ENCODE measurements at regions not wholly inside any gene's neighbourhood (a gene's known extent, or its start where the extent isn't known, plus 50 kb on each side); places are given as distances from the start of the nearest gene placed in this dataset.

DNA sequence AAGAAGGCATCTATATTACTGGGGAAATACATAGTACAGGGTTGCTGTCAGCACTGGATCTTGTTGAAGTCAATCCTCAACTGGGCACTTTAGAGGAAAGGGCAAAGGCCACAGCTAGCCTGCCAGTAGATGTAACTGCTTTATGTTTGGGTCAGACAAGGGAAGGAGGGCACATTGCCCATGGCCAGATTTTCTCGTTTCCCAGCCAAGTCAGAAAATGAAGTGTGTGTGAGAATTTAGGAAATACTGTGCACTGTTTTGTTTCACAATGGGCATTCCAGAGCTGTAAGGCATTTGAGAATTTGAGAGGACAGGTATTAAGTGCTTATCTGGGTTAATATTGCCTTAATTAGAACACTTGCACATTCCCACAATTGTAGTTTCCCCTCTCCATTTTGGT lies 183.9 kb upstream of the MCHR2 start:
- no peak for TF ChIP-seq YY1 (IDR thresholded peaks at IDR 0.05; ENCODE audit: low read depth, low read length)
- ChIA-PET SMC1A (ENCODE audit: uncharacterized antibody, unreplicated experiment) (interaction anchor here (1.0 to 3.1 kb wide), 4 partner anchors 10 to 431 kb away, joined by 3 to 16 read pairs (median 7); no protein-coding TSS in a partner anchor), CTCF (interaction anchor here (0.5 to 2.1 kb wide), 4 partner anchors 40 to 320 kb away, joined by 3 to 12 read pairs (median 4); no protein-coding TSS in a partner anchor), POLR2A (interaction anchor here (0.6 kb wide), 1 partner anchor 16 kb away, joined by 3 read pairs; no protein-coding TSS in a partner anchor), RAD21 (ENCODE audit: unreplicated experiment) (no interaction called here)
- Histone ChIP-seq H3K36me3 (ENCODE audit: control insufficient read depth in 2 of 2, insufficient read depth in 2 of 2, low read length in 1 of 2) (no peaks in the 10 kb centered on the region), H4K20me1 (ENCODE audit: control insufficient read depth, insufficient read depth) (no peaks in the 10 kb centered on the region), H3K9ac (ENCODE audit: control insufficient read depth, insufficient read depth, low read length) (no peak overlapping the region), H3K9me3 (replicated peaks; ENCODE audit: control insufficient read depth, insufficient read depth, low read length) (no peaks in the 10 kb centered on the region), H3K4me1 (ENCODE audit: control insufficient read depth, insufficient read depth, low read length) (no peaks in the 10 kb centered on the region), H3K79me2 (ENCODE audit: control insufficient read depth, insufficient read depth, low read length) (no peaks in the 10 kb centered on the region), H3K27me3 (replicated peaks in 1 of 2; ENCODE audit: control insufficient read depth in 2 of 2, insufficient read depth in 2 of 2, low read length in 1 of 2) (no peaks in the 10 kb centered on the region), H3K27ac (ENCODE audit: control insufficient read depth, insufficient read depth) (no peak overlapping the region), H3K4me2 (ENCODE audit: control insufficient read depth, insufficient read depth) (no peak overlapping the region), H3K4me3 (no peak overlapping the region), H2AFZ (ENCODE audit: control insufficient read depth, low read depth, low read length) (no peak overlapping the region)
- FAIRE-seq (no peak), DNase-seq (ENCODE audit: low read depth, low spot score) (no peak), ATAC-seq (no peak)
- in situ Hi-C loops (cut with MboI) (no loop called here), intact Hi-C loops (cut with micrococcal nuclease; ENCODE audit: unreplicated experiment) (no loop called here)
- BruUV-seq (replicated peaks): no TSS peak
- 0% methylated on average over 1 of the region's 1 CpG for WGBS (ENCODE audit: insufficient coverage, insufficient replicate concordance, low lambda C conversion rate, missing lambda C conversion rate)

DNA sequence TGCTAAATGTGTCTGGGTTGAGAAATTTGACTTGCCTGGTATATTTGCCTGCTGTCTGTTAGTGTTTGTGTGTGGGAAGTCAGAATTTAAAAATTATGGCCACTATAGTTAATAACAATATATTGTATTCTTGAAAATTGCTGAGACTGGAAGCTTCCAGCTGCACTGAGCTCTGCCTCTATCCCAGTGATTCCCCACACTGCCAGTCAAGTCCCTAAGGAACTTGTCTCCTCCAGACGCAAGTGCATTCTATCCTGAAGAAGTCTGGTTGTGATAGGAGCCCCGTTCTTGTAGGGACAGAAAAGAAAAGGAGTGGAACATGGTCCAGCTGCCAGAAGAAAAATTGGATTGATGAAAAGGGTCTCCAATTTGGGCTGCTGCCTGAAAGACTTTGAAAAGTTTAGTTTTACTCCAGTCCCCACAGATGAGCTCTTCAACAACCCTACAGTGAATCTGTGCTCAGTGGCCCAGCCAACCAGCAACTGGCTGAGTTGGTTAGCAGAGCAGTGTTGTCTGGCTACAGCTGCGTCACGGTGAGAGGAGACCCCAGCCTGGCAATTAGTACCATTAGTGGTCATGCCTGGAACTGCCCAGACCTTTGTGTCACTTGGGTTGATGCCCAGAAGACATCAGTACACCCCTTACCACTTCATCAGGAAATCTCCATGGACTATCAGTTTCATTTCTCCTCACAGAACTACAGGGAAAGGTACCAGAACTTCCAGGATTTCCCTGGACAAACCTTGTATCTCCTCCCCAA lies 183.1 kb upstream of the MCHR2 start:
- in situ Hi-C loops (cut with MboI) (no loop called here), intact Hi-C loops (cut with micrococcal nuclease; ENCODE audit: unreplicated experiment) (no loop called here)
- FAIRE-seq (no peak), DNase-seq (ENCODE audit: low read depth, low spot score) (no peak), ATAC-seq (peak; percentile 46)
- H3K36me3 ChIP-seq (ENCODE audit: control insufficient read depth in 2 of 2, insufficient read depth in 2 of 2, low read length in 1 of 2): no peaks in the 10 kb centered on the region
- RAD21 ChIA-PET (ENCODE audit: unreplicated experiment): interaction anchor here (1.0 to 2.8 kb wide), 6 partner anchors 7 to 480 kb away, joined by 3 to 15 read pairs (median 6); no protein-coding TSS in a partner anchor
- H3K4me1 ChIP-seq (ENCODE audit: control insufficient read depth, insufficient read depth, low read length): no peaks in the 10 kb centered on the region
- WGBS (ENCODE audit: insufficient coverage, insufficient replicate concordance, low lambda C conversion rate, missing lambda C conversion rate): 60% methylated on average over 4 of the region's 4 CpGs
- no peak overlapping the region for H3K9ac ChIP-seq (ENCODE audit: control insufficient read depth, insufficient read depth, low read length)
- no peaks in the 10 kb centered on the region for H3K9me3 ChIP-seq (replicated peaks; ENCODE audit: control insufficient read depth, insufficient read depth, low read length)
- POLR2A ChIA-PET: no interaction called here
- H3K27me3 ChIP-seq (replicated peaks in 1 of 2; ENCODE audit: control insufficient read depth in 2 of 2, insufficient read depth in 2 of 2, low read length in 1 of 2): no peaks in the 10 kb centered on the region
- H3K4me2 ChIP-seq (ENCODE audit: control insufficient read depth, insufficient read depth): no peak overlapping the region
- SMC1A ChIA-PET (ENCODE audit: uncharacterized antibody, unreplicated experiment): interaction anchor here (1.0 to 3.3 kb wide), 17 partner anchors 7 to 480 kb away, joined by 3 to 23 read pairs (median 6); no protein-coding TSS in a partner anchor
- no peaks in the 10 kb centered on the region for H4K20me1 ChIP-seq (ENCODE audit: control insufficient read depth, insufficient read depth)
- H2AFZ ChIP-seq (ENCODE audit: control insufficient read depth, low read depth, low read length): no peak overlapping the region
- no peak overlapping the region for H3K4me3 ChIP-seq
- BruUV-seq (replicated peaks): no TSS peak
- CTCF ChIA-PET: interaction anchor here (0.5 to 2.5 kb wide), 25 partner anchors 9 to 543 kb away, joined by 3 to 15 read pairs (median 3); no protein-coding TSS in a partner anchor
- no peaks in the 10 kb centered on the region for H3K79me2 ChIP-seq (ENCODE audit: control insufficient read depth, insufficient read depth, low read length)
- no peak overlapping the region for H3K27ac ChIP-seq (ENCODE audit: control insufficient read depth, insufficient read depth)
- TF ChIP-seq KLF5 (IDR thresholded peaks at IDR 0.05; ENCODE audit: partially characterized antibody) (no peak), ZNF622 (IDR thresholded peaks at IDR 0.05) (no peak), IKZF2 (IDR thresholded peaks at IDR 0.05) (no peak), TARDBP (IDR thresholded peaks at IDR 0.05; ENCODE audit: borderline replicate concordance) (no peak), JUNB (IDR thresholded peaks at IDR 0.05) (no peak), TCF3 (IDR thresholded peaks at IDR 0.05; ENCODE audit: borderline replicate concordance, insufficient read depth, low read depth, low read length) (no peak), EGR1 (IDR thresholded peaks at IDR 0.05; ENCODE audit: borderline replicate concordance in 1 of 2, low read depth in 2 of 2, low read length in 2 of 2) (no peak), FOXK2 (IDR thresholded peaks at IDR 0.05) (no peak), SPI1 (IDR thresholded peaks at IDR 0.05; ENCODE audit: borderline replicate concordance, insufficient read depth, low read depth, low read length) (no peak), CEBPB (IDR thresholded peaks at IDR 0.05; ENCODE audit: borderline replicate concordance in 1 of 2, low read depth in 2 of 2, low read length in 2 of 2) (no peak), ZZZ3 (IDR thresholded peaks at IDR 0.05; ENCODE audit: control insufficient read depth, insufficient read length, low read depth) (no peak)
- TF ChIP-seq, protein P1, sequence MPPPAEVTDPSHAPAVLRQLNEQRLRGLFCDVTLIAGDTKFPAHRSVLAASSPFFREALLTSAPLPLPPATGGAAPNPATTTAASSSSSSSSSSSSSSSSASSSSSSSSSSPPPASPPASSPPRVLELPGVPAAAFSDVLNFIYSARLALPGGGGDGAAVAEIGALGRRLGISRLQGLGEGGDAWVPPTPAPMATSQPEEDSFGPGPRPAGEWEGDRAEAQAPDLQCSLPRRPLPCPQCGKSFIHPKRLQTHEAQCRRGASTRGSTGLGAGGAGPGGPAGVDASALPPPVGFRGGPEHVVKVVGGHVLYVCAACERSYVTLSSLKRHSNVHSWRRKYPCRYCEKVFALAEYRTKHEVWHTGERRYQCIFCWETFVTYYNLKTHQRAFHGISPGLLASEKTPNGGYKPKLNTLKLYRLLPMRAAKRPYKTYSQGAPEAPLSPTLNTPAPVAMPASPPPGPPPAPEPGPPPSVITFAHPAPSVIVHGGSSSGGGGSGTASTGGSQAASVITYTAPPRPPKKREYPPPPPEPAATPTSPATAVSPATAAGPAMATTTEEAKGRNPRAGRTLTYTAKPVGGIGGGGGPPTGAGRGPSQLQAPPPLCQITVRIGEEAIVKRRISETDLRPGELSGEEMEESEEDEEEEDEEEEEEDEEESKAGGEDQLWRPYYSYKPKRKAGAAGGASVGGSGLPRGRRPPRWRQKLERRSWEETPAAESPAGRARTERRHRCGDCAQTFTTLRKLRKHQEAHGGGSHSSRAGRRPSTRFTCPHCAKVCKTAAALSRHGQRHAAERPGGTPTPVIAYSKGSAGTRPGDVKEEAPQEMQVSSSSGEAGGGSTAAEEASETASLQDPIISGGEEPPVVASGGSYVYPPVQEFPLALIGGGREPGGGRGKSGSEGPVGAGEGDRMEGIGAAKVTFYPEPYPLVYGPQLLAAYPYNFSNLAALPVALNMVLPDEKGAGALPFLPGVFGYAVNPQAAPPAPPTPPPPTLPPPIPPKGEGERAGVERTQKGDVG (CRISPR knock-in tag; IDR thresholded peaks at IDR 0.05): no peak

Data from GM12878 (cell line).